T-helper 2 cell (primary cell): ENCODE measurements at regions not wholly inside any gene's neighbourhood (a gene's known extent, or its start where the extent isn't known, plus 50 kb on each side); places are given as distances from the start of the nearest gene placed in this dataset.
"Not testable (repeated sequence)": the region's sequence is repeated elsewhere in the genome, so short reads cannot be mapped to it uniquely, and the experiment has no call there.

Experiments used
- DNase-seq, 5 experiments: peaks; one replicate each; pipeline versions ENCODE4 v3.0.0 to v3.0.0-alpha.2; 2012 to 2022

DNA sequence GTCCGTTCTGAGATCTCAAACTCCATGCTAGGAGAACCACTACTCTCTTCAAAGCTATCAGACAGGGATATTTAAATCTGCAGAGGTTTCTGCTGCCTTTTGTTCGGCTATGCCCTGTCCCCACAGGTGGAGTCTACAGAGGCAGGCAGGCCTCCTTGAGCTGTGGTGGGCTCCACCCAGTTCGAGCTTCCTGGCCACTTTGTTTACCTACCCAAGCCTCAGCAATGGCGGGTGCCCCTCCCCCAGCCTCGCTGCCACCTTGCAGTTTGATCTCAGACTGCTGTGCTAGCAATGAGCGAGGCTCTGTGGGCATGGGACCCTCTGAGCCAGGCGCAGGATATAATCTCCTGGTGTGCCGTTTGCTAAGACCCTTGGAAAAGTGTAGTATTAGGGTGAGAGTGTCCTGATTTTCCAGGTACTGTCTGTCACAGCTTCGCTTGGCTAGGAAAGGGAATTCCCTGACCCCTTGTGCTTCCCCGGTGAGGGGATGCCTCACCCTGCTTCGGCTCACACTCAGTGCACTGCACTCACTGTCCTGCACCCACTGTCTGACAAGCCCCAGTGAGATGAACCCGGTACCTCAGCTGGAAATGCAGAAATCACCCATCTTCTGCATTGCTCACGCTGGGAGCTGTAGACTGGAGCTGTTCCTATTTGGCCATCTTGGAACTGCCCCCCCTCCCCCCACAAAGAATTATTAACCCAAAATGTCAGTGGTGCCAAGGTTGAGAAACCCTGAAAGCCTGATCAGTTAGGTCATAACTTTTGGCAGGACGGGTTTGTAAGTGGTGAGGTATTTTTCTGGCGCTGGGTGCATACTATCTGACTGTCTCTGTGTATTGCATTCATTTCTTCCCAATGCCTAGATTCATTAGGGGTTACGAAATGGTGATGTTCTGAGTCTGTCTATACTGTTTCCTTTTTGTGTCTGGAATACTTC, 181.4 kb downstream of the TEX29 start:
- not testable (repeated sequence) for DNase-seq

DNA sequence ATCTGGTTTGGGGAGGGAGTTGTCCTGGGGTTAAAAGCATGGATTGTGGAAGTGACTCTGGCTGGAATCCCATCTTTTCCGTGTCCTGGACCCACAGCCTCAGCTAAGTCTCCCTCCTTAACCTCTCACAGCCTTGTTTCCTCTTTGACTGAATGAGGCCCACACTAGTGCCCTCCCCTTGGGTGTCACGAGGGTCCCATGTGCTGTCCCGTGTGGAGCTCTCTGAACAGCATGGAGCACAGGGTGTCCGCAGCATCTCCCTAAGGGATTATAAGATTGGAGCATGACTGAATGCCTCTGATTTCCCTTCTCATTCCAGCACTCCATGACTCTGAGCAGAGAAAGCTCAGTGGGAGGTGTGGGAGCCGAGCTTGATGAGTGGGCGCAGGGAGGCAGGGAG, 182.5 kb downstream of the TEX29 start:
- DNase-seq: no peak

DNA sequence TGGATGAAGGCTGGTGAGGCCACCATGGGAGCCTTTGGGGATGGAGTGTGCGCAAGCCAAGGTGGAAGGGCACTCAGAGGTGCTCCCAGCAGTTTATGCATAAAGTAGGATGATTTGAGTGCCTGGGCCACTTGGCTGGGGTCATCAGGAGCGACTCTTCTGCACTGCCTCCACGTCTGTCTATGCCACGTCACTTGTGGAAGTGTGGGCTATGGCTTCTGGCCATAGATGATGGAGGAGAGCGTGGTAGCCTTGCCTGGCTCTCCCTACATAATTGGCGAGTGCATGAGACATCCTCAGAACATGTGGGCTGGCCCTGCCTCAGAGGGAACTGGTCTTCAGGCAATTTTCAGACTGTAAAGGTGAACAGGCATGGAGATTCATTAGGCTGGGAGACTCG, 182.9 kb downstream of the TEX29 start:
- no peak for DNase-seq

DNA sequence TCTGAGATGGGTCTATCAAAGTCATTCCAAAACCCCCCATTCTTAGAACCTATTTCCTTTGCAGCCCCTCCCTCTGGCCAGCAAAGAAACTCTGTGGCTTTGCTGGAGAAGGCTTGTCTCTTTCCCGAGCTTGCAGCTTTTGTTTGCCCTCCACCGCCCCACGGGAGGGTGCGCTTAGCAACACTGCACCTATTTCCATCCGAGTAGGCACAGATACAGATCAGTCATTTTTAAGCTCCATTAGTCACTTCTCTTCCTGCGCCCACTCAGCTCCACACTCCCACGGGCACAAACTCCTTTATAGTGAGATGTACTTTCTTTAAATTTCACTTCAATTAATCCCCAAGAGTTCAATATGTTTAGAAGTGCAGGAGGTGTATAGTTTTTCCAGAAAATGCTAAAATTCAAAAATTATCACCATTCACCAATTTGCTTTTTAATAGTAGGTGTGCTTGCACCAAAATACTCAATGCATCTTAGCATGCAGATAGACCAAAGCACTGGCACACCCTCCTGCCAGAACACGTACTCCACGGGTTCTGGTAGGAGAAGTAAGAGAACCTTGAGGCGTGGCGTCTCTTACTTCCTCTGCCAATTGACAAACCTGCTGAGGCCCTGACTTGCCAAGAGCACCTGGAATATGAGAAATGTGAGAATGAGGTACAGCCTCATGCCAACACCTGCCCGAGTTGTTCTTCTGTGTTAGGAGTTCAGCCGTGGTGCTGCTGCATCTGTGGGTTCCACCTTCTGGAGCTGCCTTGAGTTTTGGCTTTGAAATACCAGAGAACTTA, 183.7 kb downstream of the TEX29 start:
- DNase-seq: no peak

DNA sequence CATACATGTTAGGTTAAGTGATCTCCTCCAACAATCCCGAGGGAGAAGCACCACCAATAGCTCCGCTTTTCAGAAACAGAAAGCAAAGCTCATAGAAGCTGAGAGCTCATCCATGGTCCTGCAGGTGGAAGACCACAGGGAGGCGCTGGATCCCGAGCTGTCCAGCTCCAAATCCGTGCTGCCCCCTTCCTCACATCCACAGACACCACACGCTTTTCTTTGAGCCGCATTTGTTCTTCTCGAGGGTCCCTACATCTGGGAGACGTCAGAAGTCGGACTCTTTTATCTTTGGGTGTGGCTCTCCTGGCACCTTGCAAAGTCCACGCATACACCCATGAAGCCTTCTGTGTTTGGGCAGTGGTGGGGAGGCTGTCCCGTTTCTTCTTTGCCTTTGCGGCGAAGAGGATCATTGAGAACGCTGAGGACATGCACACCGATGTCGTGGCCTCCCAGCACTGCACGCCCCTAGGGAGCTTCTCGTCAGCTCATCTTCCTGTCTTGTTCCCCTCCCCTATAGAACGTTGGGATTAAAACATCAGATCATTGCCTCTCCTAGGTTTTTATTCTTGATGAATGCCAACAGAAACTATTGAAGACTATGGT, 184.8 kb downstream of the TEX29 start:
- DNase-seq: no peak

DNA sequence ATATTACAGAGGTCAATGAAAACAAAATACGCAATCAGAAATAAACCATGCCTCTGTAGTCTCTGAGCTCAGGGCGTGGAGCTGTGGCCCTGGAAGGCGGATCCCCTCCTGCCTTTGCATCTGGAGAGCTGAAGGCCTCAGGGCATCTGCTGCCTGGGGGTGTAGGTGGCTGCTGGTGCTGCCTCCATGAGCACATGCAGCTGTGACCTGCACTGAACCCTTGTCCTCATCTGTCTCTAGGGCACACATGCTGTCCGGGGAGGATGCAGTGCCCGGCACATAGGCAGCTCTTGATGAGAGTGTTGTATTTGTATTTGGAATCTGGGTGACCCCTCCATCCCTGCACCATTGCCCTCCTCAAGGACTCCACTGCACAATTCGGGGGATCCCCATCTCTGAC, 185.7 kb downstream of the TEX29 start:
- DNase-seq: no peak

DNA sequence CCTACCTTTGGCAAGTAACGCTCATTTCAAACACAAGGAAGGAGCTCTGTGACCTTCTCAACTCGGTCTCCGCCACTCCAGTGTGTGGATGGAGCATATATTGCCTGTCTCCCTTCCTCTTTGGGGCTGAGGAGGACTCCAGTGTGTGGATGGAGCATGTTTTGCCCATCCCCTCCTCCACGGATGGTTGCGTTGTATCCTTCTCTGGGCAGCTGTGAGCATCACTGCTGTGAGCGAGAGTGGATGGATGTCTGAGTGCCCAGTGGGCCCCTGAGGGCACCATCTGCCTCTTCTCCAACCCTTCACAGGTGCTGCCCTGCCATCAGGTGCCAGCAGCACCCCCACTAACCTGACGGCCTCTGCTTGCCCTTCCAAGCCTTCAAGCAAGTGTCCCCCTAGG, 186.2 kb downstream of the TEX29 start:
- no peak for DNase-seq

DNA sequence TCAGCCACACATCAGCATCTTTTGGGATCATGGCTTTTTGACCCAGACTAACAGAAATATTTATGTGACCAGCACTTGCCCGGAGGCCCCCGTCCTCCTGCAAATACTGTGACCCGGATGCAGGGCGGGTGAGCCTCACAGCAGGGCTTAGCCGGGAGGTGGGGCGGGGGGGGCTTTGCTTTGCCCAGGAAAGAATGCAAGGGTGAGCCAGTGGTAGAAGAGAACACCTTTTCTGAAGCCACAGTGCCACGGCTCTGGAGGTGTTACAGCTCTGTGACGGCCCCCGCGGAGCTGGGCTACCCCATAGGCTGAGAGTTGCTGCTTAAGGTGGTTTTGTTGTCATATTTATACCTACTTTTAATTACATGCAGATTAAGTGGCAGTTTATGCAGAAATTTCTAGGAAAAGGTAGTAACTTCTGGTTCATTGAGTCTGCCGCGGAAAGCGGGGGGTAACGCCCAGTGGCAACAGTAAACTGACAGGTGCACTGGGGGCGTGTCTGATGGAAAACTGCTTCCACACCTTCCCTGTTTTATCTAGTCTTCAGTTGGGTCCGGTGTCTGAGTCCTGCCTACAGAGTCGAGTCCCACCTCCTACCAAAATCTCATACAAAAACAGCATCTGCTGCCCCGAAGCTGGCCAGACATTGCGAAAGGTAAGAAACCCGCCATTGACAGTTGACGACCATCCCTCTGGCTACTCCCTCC, 187.9 kb downstream of the TEX29 start:
- DNase-seq: no peak

DNA sequence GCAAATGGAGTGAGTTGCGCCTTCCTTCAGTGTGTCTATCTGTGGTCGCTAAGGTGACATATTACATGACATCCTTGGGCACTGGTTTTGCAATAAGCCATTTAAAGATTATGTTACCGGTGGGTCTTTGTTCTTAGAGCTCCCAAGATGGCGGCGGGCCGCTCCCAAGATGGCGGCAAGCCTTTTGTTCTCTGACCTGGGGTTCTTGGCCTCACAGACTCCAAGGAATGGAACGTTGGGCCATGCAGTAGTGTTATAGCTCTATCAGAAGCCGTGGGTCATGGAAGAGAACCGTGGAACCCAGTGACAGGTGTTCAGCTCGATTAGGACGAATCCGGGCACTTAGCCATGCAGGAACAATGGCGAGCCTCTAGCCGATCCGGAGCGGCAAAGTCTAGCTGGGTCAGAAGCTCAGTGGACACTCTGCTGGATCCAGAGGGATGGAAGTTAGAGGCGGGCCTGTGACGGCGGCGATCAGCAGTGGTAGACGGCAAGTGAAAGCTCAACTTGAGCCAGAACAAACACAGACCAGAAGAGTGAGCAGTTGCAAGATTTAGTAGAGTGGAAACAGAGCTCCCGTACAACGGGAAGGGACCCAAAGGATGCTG, 188.6 kb downstream of the TEX29 start:
- DNase-seq: no peak

DNA sequence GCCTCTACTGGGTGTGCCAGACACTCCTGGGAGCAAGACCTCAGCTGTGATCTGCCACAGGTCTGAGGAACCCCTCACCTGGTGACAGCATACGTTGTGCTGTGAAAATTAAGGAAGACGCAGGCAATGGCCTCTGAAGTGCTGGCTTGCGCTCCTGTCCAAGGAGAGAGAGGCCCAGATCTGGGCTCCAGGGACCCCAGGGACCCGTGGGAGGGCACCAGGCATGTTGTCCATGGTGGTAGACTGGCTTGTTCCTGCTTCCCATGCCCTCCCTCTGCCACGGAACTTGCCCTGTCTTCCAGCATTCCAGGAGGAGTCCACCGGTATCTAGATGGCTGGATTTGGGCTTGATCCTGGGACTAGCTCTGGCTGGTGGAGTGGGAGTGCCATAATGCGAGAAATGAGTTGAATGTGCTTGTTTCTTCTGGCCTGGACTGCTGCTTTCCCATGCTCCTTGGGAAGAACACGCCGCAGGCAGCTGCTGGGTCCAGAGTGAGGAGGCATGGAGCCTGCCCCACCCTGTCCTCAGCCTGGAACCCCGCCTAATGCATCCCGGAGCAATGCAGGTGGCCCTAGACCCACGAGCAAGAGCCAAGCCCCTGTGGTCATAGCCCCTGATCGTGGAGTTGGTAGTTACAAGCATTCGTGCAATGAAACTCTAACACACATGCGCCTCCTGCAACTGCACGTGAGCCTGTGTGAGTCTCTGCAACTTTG, 190.2 kb downstream of the TEX29 start:
- DNase-seq: no peak

DNA sequence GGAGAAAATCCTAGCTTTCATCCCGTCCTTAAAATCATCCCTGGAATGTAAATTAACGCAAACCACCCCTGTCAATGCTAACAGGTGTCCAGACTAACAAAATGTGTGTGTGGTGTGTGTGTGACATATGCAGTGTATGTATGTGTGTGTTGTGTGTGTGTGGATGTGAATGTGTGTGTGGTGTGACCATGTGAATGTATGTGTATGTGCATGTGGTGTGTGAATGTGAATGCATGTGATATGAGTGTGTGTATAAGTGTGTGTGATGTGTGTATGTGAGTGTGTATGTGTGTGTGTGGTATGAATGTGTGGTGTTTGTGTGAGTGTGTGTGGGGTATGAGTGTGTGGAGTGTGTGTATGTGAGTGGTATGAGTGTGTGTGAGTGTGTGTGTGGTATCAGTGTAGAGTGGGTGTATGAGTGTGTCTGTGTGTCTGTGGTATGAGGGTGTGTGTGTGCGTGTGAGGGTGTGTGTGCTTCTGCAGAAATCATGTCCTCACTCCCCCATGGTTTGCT, 190.8 kb downstream of the TEX29 start:
- no peak for DNase-seq

DNA sequence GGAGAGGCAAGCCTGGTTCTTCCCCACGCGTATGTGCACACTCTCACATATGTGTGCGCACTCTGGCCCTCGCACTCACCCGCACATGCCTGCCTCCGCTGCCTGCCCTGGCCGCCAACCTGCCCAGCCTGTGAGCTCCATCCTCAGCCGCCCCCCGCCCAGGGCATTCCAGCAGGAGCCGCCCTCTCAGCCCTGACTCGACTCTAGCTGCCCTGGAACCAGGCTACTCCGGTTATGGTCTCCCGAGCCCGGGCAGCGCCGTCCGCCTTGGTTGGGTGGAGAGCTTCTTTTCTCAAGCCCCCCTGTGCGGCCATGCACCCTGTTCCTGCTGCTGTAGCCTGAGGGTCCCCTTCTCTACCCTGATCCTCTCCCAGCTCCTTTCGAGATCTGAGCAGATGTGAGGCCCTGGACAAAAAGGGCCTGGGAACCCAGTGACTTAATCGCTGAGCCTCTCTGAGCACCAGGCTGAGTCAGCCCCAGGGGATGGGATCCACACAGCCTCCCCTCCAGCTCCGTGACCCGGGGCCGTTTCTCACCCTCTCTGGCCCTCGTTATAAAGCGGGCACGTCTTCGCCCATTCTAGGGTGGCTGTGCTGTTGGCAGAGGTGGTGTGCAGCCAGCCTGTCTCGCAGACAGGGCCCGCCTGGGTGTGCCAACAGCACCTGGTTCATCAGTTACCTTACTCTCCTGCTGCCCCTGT, 191.5 kb downstream of the TEX29 start:
- DNase-seq: no peak

DNA sequence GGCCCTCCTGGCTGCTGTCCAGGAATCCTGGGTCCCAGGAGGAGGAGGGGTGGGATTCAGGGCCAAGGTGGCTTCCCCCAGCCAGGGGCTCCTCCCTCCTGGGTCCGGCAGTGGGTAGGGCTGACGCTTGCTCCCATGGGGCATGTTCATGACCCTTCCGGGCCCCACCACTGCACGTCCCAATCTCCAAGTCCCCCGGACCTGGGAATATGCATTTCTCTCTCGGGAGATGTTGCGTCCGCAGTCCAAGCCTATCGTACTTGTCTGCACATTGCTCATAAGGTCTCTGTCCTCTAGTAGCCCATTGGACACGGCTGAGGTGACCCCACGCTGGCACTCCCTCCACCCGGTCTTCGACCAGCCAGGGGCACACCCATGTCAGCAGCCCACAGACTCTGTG, 192.3 kb downstream of the TEX29 start:
- no peak for DNase-seq

DNA sequence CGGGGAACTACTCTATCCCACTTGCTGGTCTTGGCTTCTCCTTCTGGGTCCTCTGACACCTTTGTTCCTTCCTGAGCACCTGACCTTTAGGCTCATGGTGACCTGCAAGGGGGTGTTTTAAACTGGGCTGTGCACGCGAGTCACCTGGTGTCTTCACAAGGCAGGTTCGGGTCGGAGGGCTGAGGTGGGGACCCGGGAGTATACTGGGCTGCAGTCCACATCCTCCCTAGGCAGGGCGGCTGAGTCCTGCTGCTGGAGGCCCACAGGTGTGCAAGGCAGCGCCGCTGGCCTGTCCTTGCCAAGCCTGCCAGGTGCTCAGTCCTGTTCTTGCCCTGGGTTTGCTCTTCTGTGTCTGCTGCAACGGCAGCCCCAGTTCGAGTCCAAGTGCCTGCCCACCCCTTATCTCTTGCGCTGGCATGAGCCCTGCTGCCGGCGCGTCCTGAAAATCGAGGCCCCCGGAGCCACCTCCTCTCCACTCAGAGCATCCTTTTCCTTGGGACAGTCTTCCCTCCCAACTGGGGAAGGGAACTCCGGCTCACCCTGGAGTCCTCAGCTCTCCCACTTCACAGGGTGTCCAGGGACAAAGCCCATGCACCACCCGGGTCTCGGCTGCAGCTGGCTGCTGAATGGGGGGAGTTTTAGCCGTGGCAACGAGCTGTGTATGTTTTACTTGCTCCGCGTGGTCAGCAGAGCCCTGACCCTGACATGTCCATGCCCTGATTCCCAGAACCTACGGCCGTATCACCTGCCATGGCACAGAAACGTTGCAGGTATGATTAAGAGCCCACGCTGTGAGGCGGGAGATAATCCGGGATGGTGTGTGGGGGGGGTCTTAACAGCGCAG, 193.5 kb downstream of the TEX29 start:
- no peak for DNase-seq

DNA sequence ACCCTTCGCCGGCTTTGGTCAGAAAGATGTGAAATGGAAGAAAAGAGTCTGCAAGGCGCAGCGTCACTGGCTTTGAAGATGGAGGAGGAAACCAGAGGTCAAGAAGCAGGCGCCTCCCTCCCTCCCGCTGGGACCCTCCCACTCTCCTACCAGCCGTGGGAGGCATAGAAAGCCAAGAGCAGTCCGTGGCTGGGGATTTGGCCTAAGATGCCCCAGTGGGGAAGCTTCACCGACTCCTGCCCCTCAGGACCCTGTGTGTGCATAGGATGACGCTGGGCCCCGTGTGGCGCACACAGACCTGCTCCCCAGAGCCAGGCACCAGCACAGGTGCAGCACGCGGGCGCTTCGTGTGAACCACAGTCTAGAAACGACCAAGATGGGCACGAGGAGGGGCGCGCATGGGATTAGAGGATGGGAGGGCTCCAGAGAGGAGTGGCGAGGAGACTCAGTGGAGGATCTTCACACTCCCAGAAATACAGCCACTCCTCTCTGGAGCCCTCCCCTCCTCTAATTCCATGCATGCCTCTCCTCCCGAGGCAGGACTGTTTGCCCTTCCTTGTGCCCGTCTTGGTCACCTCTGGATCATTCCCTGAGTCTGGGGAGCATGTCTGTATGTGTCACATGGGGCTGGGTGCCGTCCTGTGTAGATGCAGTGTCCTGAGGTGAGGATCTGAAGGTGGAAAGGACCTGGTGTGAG, 194.3 kb downstream of the TEX29 start:
- DNase-seq: no peak

DNA sequence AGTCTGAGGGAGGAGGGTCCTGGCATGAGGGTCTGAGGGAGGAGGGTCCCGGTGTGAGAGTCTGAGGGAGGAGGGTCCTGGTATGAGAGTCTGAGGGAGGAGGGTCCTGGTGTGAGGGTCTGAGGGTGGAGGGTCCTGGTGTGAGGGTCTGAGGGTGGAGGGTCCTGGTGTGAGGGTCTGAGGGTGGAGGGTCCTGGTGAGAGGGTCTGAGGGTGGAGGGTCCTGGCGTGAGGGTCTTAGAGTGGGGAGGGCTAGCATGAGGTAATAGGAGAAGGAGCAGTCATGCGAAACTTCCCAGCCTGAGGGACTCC, 194.8 kb downstream of the TEX29 start:
- no peak for DNase-seq

DNA sequence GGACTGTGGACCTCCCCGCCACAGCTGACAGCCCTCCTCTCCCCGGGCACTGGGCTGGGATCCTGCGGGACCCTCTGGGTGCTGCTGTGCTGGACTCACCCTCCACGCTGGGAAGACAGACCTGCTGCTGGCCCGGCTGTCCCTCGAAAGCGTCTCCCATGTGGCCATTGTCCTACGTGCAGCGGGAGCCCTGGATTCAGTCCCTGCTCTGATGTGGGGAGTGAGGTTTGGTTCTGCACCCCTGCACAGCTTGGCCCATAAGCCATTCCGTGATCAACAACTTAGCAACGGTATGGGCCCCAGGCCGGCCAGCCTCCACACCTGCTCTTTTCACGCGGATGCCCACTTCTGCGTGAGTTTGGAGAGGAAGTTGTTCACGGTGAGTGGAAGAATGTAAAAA, 195.2 kb downstream of the TEX29 start:
- no peak for DNase-seq

DNA sequence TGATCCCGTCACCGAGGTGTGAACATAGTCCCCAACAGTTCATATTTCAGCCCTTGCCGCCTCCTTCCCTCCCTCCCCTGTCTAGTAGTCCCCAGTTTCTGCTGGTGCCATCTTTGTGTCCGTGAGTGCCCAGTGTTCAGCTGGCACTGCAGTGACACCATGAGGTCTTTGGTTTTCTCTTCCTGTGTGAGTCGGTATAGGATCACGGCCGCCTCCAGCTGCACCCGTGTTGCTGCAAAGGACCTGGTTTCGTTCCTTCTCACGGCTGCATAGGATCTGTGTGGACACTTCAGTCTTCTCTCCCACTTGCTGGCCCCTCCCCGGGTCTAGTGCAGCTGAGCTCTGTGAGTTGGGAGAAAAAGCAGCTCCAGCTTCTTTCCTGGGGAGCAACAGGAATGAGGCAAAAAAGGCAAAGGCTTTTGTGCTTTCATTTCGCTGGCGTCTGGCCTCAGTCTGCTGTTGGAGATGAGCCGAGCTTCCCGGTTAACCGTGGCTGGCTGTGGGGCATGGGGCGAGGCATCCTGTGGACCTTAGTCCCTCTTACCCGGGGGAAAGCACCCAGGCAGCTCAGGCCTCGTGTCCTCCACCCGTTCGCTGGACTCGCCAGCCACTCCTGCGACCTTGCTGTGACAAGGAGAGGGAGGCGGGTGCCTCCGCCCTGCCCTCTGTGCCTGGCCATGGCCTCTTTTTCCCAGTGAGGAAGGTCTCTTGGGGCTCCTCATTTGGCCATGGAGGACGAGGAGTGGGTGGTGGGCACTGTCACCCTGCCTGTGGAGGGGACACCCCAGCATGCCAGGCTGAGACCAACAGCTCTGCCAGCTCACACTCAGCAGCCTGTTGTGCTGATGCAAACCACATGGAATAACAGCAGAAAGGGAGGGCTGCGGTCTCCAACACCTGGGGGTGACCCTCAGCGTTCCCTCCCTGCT, 196.5 kb downstream of the TEX29 start:
- no peak for DNase-seq
